HG02870 (cell line): ENCODE measurements at regions not wholly inside any gene's neighbourhood (a gene's known extent, or its start where the extent isn't known, plus 50 kb on each side); places are given as distances from the start of the nearest gene placed in this dataset.
"Not testable (repeated sequence)": the region's sequence is repeated elsewhere in the genome, so short reads cannot be mapped to it uniquely, and the experiment has no call there.

ENCODE experiments used
- ATAC-seq: cut with Tn5 transposase; IDR thresholded peaks from one replicate; pipeline ENCODE4 v1.9.1; 2021; ENCODE audit warnings: mild to moderate bottlenecking, moderate library complexity; ENCODE audit not compliant: unreplicated experiment

DNA sequence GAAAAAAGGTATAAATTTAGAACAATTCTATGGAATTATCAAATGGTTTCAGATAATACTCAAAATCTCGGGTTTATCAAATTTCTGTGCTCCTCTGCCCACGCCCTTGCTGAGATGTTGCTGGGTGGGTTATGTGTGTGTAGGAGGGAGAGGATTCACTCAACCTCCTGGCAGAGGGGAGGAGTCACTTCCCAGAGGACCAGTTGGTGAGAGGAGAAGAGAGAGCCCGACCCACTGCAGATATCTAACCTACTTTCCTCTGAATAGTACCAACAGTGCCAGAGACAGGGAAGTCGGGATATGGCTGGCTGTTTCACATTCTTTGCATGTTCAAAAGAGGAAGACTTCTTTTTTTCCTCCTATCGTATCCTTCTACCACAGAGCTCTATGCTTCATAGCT is 187.1 kb upstream of the MAN1A1 start:
- ATAC-seq = no peak

DNA sequence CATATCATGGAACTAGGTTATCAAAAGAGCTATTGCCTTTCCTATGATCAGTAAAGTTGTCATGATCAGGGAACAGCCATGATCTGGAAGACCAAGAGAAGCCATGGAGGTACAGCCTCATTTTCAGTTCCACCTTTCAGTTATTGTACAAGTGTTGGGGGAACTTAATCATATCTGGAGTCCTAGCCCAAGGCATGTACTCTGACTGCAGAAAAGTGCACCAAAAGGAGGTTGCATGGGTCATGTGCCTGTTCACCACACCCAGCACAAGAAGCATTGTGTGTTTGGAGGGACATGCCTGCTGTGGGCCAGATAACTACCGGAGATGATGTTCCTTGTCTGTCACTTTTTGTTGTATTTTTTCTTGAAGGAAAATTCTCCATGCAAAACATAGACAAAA is 185.8 kb upstream of the MAN1A1 start:
- ATAC-seq = peak; percentile 74

DNA sequence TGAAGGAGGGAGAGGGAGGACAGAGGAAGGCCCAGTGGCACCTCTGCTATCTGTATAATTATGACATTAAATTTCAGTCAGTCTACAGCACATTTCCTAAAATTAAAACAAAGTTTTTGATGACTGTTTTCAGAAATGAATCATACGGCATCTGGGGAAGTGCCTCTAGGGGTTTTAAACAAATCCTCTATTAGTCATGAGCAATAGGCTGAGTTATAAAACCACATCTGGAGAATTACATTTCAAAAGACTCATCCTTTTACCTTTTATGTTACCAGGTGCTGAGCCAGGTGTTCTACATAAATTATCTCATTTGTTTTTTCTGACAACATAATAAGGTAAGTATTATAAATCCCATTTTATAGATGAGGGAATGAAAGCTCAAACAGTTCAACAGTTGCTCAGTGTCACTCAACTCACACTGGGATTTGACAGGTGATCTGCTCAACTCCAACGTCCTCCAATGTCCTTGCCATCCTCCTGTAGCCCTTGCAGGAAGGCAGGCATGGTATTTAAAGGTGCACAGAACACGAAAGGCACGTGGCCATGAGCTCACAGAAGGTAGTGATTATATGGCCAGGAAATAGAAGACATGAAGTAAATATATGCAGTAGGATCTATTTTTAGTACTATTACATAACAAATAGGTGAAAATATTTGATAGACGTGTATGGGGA is 184.2 kb upstream of the MAN1A1 start:
- ATAC-seq = peak; percentile 73

DNA sequence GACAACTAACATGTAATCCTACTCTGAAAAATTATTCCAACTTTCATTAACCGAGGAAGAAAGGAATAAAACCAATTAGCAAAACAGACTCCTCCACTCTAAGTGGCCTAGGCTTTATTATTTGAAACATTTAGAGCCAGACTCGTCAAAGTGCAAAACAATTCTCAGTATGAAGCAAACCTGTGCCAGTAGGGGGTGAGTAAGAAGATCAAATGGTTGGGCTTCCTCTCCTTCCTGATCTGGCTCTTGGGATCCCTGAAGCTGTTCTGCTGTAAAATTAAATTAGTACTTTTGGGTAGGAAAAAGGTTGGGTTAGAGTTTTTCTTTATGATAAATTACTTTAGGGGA is 177.6 kb upstream of the MAN1A1 start:
- no peak for ATAC-seq

DNA sequence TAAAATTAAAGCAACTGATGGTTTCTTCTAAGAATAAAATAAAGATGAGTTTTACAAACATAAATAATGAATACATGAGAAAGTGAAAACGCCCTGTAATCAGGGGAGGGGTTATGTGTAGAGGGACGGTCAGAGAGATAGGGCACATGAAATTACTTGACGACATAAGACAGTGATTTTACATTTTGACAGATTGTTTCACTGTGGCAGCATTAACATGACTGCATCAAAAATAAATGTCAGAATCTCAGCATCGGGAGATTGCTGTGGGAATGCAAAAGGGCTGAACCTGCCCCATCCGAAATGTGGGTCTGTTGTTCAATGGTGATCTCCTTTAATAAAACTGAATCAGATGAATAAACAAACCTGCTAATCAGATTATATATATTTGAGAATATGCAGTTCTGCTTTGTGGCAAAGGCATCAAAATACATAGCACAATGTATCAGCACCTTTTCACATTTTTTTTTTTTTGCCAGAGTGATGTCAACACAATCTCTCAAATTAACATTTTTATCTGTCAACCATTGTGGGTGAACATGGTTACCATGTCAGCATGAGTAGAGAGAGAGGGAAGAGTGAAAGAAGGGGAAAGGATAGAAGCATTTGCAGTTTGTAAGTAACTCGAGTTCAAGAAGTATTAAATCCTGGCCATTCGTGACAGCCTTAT is 177.1 kb upstream of the MAN1A1 start:
- no peak for ATAC-seq

DNA sequence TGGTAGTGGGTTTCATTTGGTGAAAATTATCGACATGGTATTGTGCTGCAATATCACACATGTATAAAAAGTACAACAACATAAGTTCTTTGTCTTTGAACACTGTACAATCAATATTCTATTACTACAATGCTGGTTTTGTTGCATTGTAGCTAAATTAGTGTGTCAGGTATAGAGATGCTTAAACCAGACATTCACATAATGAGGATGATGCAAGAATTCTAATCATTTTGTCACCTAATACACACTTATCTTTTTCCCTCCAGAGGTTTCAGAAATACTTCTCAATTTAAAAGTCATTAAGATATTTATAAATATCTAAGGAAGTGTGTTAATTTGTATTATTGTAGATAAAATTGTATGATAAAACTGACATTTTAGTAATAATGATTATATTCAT is 174.8 kb upstream of the MAN1A1 start:
- ATAC-seq = no peak

DNA sequence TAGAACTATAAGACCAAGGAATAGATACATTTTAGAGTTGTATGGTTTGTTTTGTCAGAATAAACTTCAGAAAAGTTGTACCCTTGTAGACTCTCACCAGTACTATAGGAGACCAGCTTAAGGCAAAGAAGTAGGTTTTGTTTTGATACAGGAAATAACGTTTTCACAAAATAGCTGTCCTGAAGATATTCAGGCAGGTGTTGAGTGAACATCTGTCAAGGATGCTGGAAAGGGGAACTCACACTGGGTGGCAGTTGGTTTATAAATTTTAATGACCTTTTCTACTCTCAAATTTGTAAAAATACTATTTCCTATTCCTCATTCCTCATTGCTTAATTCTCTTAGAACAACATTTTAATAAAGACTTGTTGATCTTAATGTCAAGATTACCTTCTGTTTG is 174.0 kb upstream of the MAN1A1 start:
- no peak for ATAC-seq

DNA sequence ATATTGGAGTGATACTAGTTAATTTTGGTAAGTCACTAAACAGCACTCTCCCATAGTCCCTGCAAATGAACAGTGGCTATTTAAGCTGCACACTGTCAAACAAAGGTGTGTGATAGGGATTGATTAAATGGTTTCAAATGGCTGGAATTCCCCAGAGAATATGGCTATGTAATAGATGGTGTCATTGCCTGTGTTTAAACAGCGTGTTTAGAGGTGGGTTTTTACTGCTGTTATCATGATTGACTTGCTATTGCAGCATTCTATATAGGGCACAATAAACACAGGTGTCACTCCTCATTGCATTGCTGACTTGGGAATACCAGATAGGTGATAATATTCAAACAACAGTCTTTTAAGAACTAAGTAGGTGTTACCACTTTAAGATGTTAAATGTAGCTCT is 171.7 kb upstream of the MAN1A1 start:
- ATAC-seq = no peak

DNA sequence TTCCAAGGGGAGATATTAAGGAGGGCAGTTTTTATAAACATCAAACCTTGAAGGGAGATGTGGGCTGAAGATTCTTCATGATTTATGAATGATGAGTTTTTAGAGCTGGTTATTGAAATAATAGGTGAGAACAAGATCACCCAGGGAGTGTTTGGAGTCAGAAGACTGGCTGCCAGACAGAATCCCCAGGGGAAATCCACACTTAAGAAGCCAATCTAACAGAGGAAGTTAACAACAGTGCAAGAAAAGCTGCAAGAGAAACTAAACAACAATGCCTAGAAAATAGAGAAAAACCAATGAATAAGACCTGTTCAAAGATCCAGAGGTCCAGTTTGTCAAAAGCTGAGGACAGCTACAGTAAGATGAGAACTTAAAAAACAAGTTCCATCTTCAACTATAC is 167.9 kb upstream of the MAN1A1 start:
- peak; percentile 64 for ATAC-seq

DNA sequence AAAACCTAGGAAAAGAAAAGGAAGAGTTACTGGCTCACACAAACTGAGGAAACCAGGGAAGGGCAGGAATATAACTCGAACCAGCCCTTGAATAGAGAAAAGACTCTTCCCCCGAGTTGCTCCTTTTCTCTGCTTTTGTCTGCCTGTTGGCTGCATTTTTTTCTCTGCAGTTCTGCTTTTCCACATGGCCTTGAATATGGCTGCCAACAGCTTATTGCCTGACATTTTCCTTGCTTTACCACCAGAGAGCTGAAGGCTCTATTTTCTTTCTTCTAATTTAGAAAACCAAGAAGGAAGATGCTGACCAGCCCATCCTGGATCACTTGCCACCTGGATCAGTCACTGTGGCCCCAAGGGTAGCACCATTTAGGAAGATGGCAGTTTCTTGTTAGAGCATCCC is 164.8 kb upstream of the MAN1A1 start:
- no peak for ATAC-seq

DNA sequence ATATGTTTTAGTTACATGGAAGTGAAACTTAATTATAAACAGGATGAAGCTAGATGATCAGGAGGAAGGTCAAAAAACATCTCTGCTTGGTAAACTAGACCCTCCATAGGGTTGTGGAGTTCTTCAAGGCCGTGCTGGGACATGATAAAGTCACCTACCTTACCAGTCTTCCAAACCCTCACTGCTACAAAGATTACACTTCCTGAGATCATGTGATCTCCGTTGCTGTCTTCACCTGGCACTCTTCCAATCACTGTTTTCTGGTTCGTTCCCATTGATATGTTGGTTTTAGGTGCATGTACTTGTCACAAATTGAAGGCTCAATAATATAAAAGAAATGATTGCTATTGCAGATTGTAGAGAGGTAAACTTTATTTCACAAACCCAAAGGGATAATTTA is 161.5 kb upstream of the MAN1A1 start:
- no peak for ATAC-seq

DNA sequence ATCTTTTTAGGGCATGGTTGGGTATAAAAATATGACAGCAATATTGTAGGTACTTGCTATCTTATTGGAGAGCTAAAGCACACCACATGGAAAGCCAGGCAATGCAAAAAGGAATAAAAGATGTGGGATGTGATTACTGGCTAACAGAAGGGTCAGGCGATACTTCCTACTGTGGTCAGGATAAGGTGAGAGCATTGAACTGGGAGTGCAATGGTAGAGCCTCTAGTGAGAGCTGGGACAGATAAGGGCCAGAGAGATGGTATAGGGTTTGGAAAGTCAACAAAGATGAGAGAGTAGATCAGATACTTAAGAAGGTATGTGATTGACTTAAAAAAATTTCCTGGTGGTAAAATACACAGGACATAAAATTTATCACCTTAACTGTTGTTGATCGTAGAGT is 160.7 kb upstream of the MAN1A1 start:
- no peak for ATAC-seq

DNA sequence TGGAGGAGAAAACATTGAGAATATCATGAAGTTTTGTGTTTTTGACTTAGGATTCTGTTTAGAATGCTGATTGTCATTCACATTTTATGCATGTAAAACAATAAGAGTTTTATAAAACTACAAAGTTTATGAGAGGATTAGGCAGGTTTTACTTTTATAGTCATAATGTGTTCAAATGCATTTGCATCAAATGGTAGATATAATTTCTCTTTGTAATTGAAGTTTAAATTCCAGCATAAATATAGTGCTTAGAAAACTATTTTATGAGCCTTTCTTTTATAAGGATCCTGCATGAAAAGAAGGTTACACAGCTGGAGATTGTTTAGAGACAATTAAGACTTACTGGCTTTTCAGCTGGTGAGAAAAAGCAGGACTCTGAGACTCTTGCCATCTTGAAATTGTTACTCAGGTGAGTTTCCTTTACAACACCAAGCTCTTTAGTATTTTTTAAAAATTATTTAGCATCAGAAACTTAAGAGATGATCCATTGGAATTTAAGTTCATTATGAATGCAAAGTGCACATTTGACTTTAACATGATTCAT is 157.1 kb upstream of the MAN1A1 start:
- ATAC-seq = no peak

DNA sequence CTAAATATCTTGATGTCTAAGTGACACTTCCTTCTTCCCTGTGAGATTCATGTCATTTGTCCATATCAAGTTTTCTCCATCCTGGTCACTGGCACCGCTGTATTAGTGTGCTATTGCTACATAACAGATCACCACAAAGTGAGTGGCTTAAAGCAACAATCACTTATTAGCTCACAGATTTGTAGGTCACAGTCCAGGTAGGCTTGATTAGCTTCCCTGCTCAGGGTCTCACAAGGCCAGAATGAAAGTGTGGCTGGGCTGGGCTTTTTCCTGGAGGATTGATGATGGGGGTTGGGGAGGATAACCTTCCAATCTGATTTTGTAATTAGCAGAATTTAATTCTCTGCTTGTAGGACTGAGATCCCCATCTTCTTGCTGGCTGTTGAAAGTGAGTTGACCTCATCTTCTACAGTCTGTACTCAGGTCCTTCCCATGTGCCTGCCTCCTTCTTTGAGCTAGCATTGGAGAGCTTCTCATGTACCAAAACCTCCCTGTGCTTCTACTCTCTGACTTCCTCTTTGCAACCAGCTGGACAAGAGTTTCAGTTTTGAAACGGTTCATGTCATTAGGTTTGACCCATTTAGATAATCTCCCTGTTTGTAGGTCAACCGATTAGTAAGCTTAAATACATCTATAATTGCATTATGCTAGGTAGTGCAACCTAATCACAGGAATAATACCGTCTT is 152.4 kb upstream of the MAN1A1 start:
- no peak for ATAC-seq

DNA sequence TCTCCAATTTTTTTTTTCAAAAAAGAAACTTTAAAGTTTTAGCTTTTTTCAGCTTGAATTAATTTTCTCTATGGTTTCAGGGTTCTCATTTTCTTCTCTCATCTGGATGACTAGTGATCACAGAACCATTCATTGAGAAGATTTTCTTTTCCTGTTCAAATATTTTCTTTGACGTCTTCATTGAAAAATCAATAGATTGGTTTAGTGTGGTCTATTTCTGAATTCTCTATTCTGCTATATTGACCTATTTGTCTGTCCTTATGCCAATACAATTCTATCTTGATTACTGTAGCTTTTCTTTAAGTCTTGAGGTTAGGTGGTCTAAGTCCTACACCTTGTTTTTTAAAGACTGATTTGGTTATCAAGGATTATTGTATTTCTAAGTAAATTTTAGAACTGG is 150.2 kb upstream of the MAN1A1 start:
- no peak for ATAC-seq

DNA sequence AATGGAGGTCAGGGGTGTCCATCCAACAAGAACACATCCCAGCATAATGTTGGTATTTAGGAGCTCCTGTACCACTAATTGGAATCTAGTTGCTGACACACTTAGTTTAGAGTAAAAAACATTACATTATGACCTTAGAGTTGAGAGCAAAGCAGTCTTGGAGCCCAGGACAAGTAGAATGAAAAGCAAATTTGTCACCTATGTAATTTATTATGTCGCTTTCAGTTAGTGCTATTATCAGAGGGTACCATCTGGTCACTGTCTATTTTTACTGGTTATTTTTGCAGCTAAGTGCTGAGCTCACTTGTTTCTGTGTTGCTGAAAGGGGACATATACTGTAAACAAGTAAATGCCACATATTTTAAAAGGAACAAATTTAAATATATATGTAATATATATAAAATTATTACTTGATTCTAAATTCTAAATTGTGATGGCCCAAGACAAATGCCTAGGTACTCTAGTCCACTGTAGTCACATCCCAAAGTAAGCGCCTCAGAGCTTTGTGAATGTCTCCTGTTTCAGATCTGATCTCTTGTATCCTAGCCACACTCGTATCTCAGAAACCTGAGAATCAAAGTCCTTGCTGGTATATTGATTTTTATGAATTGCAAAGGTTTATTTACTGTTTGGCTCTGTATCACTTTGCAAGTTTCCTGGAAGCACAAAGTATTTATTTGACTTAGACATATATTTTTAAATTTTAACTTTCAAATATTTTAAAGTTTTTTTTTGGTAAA is 148.6 kb upstream of the MAN1A1 start:
- ATAC-seq = no peak

DNA sequence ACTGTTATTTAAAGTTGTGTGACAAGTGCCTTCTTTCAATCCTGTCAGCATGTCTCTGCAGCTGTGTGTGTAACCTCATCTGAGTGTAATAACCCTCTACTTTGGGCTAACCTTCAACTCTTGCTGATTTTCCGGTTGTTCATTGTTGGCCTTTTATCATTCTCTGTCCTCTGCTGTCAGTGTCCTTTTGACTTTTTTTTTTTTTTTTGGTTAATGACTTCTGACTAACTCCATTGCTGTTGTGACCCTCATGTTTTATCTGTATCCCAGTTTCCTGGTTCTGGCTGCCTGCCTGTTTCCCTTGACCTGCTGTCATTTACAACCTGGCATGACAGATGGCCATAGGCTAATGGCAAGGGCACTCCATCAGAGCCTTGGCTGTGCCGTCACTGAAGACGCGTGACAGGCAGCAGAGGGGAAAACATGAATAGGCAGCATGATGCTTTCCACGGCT is 145.7 kb upstream of the MAN1A1 start:
- no peak for ATAC-seq

DNA sequence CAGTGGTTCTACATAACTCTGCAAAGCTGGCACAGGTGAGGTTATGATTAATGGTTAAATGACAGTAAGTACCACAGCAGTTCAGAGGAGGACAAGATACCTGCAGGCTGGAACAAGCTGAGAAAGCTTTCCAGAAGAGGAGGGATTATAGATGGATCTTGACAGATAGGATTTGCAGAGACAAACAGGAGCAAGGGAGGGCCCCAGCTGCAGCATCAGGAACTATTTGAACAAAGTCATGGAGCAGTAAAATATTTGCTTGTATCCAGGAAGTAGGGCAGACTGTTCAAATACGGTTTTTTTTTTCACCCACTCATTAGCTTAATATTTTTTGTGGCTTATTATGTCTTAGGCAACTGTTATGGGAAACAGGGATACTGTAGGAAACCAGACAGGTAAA is 144.4 kb upstream of the MAN1A1 start:
- ATAC-seq = no peak

DNA sequence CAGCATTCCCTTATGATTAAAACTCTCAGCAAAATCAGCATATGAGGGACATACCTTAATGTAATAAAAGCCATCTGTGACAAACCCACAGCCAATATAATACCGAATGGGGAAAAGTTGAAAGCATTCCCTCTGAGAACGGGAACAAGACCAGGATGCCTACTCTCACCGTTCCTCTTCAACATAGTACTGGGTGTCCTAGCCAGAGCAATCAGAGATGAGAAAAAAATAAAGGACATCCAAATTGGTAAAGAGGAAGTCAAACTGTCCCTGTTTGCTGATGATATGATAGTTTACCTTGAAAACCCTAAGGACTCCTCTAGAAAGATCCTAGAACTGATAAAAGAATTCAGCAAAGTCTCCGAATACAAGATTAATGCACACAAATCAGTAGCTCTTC is 141.6 kb upstream of the MAN1A1 start:
- not testable (repeated sequence) for ATAC-seq

DNA sequence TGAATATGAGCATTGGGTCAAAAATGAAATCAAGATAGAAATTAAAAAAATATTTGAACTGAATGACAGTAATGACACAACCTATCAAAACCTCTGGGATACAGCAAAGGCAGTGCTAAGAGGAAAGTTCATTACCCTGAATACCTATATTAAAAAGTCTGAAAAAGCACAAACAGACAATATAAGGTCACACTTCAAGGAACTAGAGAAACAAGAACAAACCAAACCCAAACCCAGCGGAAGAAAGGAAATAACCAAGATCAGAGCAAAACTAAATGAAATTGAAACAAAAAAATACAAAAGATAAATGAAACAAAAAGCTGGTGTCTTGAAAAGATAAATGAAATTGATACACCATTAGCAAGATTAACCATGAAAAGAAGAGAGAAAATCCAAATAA is 140.5 kb upstream of the MAN1A1 start:
- ATAC-seq = not testable (repeated sequence)

DNA sequence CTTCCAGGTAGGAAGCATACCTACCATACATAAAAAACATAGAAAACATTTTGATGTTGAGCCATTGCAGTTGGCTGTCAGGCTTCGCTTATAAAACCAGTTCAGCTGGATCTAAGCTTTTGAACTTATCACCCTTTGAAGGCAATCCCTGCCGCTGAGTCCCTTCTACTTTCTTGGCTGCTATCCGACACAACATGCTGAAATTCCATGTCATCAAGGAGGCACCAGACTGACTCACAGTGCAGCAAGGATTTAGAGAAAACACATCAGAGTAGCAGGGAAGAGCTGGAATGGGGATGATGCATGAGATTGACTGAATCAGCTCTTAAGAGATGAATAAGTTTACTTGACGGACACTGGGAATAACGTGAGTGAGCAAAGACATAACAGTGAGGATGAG is 135.0 kb upstream of the MAN1A1 start:
- no peak for ATAC-seq
